Mucosa of rectum (tissue), 2 donors: ENCODE measurements at regions not wholly inside any gene's neighbourhood (a gene's known extent, or its start where the extent isn't known, plus 50 kb on each side); places are given as distances from the start of the nearest gene placed in this dataset.

ENCODE experiments used
- H3K27ac ChIP-seq, 2 donors: one replicate each; pipeline ENCODE4 v1.7.0; 2013; ENCODE audit warnings: inconsistent platforms in 2 of 2, low read depth in 2 of 2, low read length in 2 of 2
- H3K27me3 ChIP-seq, 2 donors: one replicate each; pipeline ENCODE4 v1.7.0; 2013; ENCODE audit warnings: low read length in 2 of 2; ENCODE audit not compliant: control insufficient read depth in 2 of 2, insufficient read depth in 2 of 2
- H3K36me3 ChIP-seq, 2 donors: one replicate each; pipeline ENCODE4 v1.7.0; 2013; ENCODE audit warnings: low read length in 2 of 2; ENCODE audit not compliant: control insufficient read depth in 2 of 2, insufficient read depth in 2 of 2
- H3K4me1 ChIP-seq, 2 donors: one replicate each; pipeline ENCODE4 v1.7.0; 2013; ENCODE audit warnings: low read length in 2 of 2, mild to moderate bottlenecking in 1 of 2; ENCODE audit not compliant: control insufficient read depth in 2 of 2, insufficient read depth in 2 of 2
- H3K4me3 ChIP-seq, 2 donors: one replicate each; pipeline ENCODE4 v1.7.0; 2013; ENCODE audit warnings: low read length in 2 of 2
- H3K9ac ChIP-seq, 2 donors: one replicate each; pipeline ENCODE4 v1.7.0; 2013; ENCODE audit warnings: low read length in 2 of 2, low read depth in 1 of 2, mild to moderate bottlenecking in 1 of 2
- H3K9me3 ChIP-seq, 2 donors: one replicate each; pipeline ENCODE4 v1.7.0; 2013; ENCODE audit warnings: low read length in 2 of 2; ENCODE audit not compliant: control insufficient read depth in 2 of 2
- donor health status: healthy.
- donor health status: Normal muscosa, but diverticular disease.

- peaks cover 7 to 20% of the 10 kb centered on the region in 2 donors for H3K4me1 ChIP-seq
- no peak overlapping the region for H3K27ac ChIP-seq
- H3K27me3 ChIP-seq: no peaks in the 10 kb centered on the region
Observed at GRCh38 chr3:56919797-56920195, 118.0 kb upstream of the ARHGEF3 start.

GRCh38 chr3:56919137-56919796 lies 117.5 kb upstream of the ARHGEF3 start:
- no peak overlapping the region for H3K4me3 ChIP-seq
- H3K27me3 ChIP-seq: no peaks in the 10 kb centered on the region
- no peak overlapping the region for H3K9ac ChIP-seq
- no peak overlapping the region for H3K27ac ChIP-seq
- H3K36me3 ChIP-seq: no peaks in the 10 kb centered on the region
- no peaks in the 10 kb centered on the region for H3K9me3 ChIP-seq
- H3K4me1 ChIP-seq: peaks cover 4 to 19% of the 10 kb centered on the region in 2 donors

More at GRCh38 chr3:56919797-56920195, 118.0 kb upstream of the ARHGEF3 start:
- Histone ChIP-seq H3K36me3 (no peaks in the 10 kb centered on the region), H3K9me3 (no peaks in the 10 kb centered on the region), H3K4me3 (no peak overlapping the region), H3K9ac (no peak overlapping the region)

GRCh38 chr3:56918111-56918568 lies 116.4 kb upstream of the ARHGEF3 start:
- H3K9me3 ChIP-seq: no peaks in the 10 kb centered on the region
- no peak overlapping the region for H3K4me3 ChIP-seq
- H3K4me1 ChIP-seq: peaks cover 0 to 11% of the 10 kb centered on the region in 2 donors
- H3K27ac ChIP-seq: no peak overlapping the region
- no peaks in the 10 kb centered on the region for H3K36me3 ChIP-seq
- no peak overlapping the region for H3K9ac ChIP-seq
- no peaks in the 10 kb centered on the region for H3K27me3 ChIP-seq

- Histone ChIP-seq H3K4me3 (no peak overlapping the region), H3K9ac (no peak overlapping the region), H3K36me3 (no peaks in the 10 kb centered on the region)
Observed at GRCh38 chr3:56917361-56918110, 115.8 kb upstream of the ARHGEF3 start.

GRCh38 chr3:56916716-56917360 lies 115.1 kb upstream of the ARHGEF3 start:
- H3K27ac ChIP-seq: peak overlapping the region; percentile 38 to 69
- no peak overlapping the region for H3K9ac ChIP-seq
- no peaks in the 10 kb centered on the region for H3K36me3 ChIP-seq
- H3K27me3 ChIP-seq: no peaks in the 10 kb centered on the region
- H3K4me1 ChIP-seq: peaks cover 0 to 9% of the 10 kb centered on the region in 2 donors
- H3K4me3 ChIP-seq: peak overlapping the region in 1 of 2 donors; percentile 67
- no peaks in the 10 kb centered on the region for H3K9me3 ChIP-seq

More at GRCh38 chr3:56917361-56918110, 115.8 kb upstream of the ARHGEF3 start:
- Histone ChIP-seq H3K27me3 (no peaks in the 10 kb centered on the region), H3K9me3 (no peaks in the 10 kb centered on the region), H3K4me1 (peaks cover 0 to 11% of the 10 kb centered on the region in 2 donors), H3K27ac (no peak overlapping the region)

GRCh38 chr3:56915966-56916586 lies 114.3 kb upstream of the ARHGEF3 start:
- H3K9me3 ChIP-seq: no peaks in the 10 kb centered on the region
- H3K4me3 ChIP-seq: peak overlapping the region; percentile 24 to 67
- H3K4me1 ChIP-seq: peaks cover 0 to 7% of the 10 kb centered on the region in 2 donors
- H3K27ac ChIP-seq: peak overlapping the region; percentile 38 to 69
- no peaks in the 10 kb centered on the region for H3K36me3 ChIP-seq
- H3K27me3 ChIP-seq: no peaks in the 10 kb centered on the region
- H3K9ac ChIP-seq: peak overlapping the region in 1 of 2 donors; percentile 42

GRCh38 chr3:56914646-56915045 lies 112.9 kb upstream of the ARHGEF3 start:
- Histone ChIP-seq H3K9me3 (no peaks in the 10 kb centered on the region), H3K27me3 (no peaks in the 10 kb centered on the region), H3K27ac (no peak overlapping the region), H3K36me3 (no peaks in the 10 kb centered on the region), H3K9ac (no peak overlapping the region), H3K4me3 (no peak overlapping the region), H3K4me1 (peaks cover 0 to 7% of the 10 kb centered on the region in 2 donors)

GRCh38 chr3:56911363-56911762 lies 109.6 kb upstream of the ARHGEF3 start:
- no peaks in the 10 kb centered on the region for H3K9me3 ChIP-seq

GRCh38 chr3:56909349-56909748 lies 107.6 kb upstream of the ARHGEF3 start:
- H3K36me3 ChIP-seq: no peaks in the 10 kb centered on the region
- no peaks in the 10 kb centered on the region for H3K27me3 ChIP-seq
- no peak overlapping the region for H3K4me3 ChIP-seq
- H3K9me3 ChIP-seq: no peaks in the 10 kb centered on the region
- H3K9ac ChIP-seq: no peak overlapping the region
- peaks cover 0 to 4% of the 10 kb centered on the region in 2 donors for H3K4me1 ChIP-seq
- no peak overlapping the region for H3K27ac ChIP-seq

More at GRCh38 chr3:56911363-56911762, 109.6 kb upstream of the ARHGEF3 start:
- Histone ChIP-seq H3K27me3 (no peaks in the 10 kb centered on the region), H3K4me1 (no peaks in the 10 kb centered on the region), H3K36me3 (no peaks in the 10 kb centered on the region), H3K27ac (no peak overlapping the region), H3K4me3 (no peak overlapping the region), H3K9ac (no peak overlapping the region)
